ENCODE measurements at regions not wholly inside any gene's neighbourhood (a gene's known extent, or its start where the extent isn't known, plus 50 kb on each side); places are given as distances from the start of the nearest gene placed in this dataset.

DNA sequence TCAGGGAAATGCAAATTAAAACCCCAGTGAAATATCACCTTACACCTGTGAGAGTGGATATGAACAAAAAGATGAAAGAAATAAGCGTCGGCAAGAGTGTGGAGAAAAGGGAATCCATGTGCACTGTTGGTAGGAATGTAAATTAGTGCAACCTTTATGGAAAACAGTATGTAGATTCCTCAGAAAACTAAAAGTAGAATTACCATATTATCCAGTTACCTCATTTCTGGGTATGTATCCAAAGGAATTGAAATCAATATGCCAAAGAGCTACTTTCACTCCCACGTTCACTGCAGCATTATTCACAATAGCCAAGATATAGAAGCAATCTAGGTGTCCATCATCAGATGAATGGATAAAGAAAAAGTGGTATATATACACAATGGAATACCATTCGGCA is 246.0 kb upstream of the ARHGAP20 start:
- Histone ChIP-seq H3K79me2 (ENCODE audit: control insufficient read depth, insufficient read depth, low read length) (no peaks in the 10 kb centered on the region), H3K9me3 (replicated peaks; ENCODE audit: control insufficient read depth, insufficient read depth, low read length) (no peaks in the 10 kb centered on the region), H4K20me1 (ENCODE audit: control insufficient read depth, insufficient read depth) (no peaks in the 10 kb centered on the region; the same call in 1 of the 2 replicates), H3K4me2 (ENCODE audit: control insufficient read depth, insufficient read depth) (no peak overlapping the region), H3K4me3 (no peak overlapping the region), H3K4me1 (ENCODE audit: control insufficient read depth, insufficient read depth, low read length) (no peaks in the 10 kb centered on the region), H3K27me3 (replicated peaks in 1 of 2; ENCODE audit: control insufficient read depth in 2 of 2, insufficient read depth in 2 of 2, low read length in 1 of 2) (peaks cover 0 to 4% of the 10 kb centered on the region in 2 experiments; a peak in 1 of 4 replicates), H2AFZ (ENCODE audit: control insufficient read depth, low read depth, low read length) (no peak overlapping the region), H3K27ac (ENCODE audit: control insufficient read depth, insufficient read depth) (no peak overlapping the region), H3K36me3 (ENCODE audit: control insufficient read depth in 2 of 2, insufficient read depth in 2 of 2, low read length in 1 of 2) (no peaks in the 10 kb centered on the region), H3K9ac (ENCODE audit: control insufficient read depth, insufficient read depth, low read length) (no peak overlapping the region)
- ATAC-seq (no peak), DNase-seq (ENCODE audit: low read depth, low spot score) (no peak), FAIRE-seq (no peak)
- BruUV-seq (replicated peaks), result no TSS peak
- ChIA-PET RAD21 (ENCODE audit: unreplicated experiment) (no interaction called here), CTCF (no interaction called here), POLR2A (interaction anchor here (1.4 kb wide), 1 partner anchor 35 kb away, joined by 3 read pairs; no protein-coding TSS in a partner anchor), SMC1A (ENCODE audit: uncharacterized antibody, unreplicated experiment) (no interaction called here)
- WGBS (ENCODE audit: insufficient coverage, insufficient replicate concordance, low lambda C conversion rate, missing lambda C conversion rate), result 33% methylated on average over 4 of the region's 4 CpGs
- in situ Hi-C loops (cut with MboI) (no loop called here), intact Hi-C loops (cut with micrococcal nuclease; ENCODE audit: unreplicated experiment) (no loop called here)
- TF ChIP-seq SREBF1 (IDR thresholded peaks at IDR 0.05; ENCODE audit: low read length) (no peak), POLR2AphosphoS5 (IDR thresholded peaks at IDR 0.05; ENCODE audit: low read length) (no peak), MYB (IDR thresholded peaks at IDR 0.05; ENCODE audit: borderline replicate concordance, low read depth, low read length) (no peak)
- TF ChIP-seq, protein P1, sequence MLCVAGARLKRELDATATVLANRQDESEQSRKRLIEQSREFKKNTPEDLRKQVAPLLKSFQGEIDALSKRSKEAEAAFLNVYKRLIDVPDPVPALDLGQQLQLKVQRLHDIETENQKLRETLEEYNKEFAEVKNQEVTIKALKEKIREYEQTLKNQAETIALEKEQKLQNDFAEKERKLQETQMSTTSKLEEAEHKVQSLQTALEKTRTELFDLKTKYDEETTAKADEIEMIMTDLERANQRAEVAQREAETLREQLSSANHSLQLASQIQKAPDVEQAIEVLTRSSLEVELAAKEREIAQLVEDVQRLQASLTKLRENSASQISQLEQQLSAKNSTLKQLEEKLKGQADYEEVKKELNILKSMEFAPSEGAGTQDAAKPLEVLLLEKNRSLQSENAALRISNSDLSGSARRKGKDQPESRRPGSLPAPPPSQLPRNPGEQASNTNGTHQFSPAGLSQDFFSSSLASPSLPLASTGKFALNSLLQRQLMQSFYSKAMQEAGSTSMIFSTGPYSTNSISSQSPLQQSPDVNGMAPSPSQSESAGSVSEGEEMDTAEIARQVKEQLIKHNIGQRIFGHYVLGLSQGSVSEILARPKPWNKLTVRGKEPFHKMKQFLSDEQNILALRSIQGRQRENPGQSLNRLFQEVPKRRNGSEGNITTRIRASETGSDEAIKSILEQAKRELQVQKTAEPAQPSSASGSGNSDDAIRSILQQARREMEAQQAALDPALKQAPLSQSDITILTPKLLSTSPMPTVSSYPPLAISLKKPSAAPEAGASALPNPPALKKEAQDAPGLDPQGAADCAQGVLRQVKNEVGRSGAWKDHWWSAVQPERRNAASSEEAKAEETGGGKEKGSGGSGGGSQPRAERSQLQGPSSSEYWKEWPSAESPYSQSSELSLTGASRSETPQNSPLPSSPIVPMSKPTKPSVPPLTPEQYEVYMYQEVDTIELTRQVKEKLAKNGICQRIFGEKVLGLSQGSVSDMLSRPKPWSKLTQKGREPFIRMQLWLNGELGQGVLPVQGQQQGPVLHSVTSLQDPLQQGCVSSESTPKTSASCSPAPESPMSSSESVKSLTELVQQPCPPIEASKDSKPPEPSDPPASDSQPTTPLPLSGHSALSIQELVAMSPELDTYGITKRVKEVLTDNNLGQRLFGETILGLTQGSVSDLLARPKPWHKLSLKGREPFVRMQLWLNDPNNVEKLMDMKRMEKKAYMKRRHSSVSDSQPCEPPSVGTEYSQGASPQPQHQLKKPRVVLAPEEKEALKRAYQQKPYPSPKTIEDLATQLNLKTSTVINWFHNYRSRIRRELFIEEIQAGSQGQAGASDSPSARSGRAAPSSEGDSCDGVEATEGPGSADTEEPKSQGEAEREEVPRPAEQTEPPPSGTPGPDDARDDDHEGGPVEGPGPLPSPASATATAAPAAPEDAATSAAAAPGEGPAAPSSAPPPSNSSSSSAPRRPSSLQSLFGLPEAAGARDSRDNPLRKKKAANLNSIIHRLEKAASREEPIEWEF (IDR thresholded peaks at IDR 0.05; ENCODE audit: insufficient replicate concordance, low read depth, low read length), result no peak

All from GM12878 (cell line).